ENCODE measurements at regions not wholly inside any gene's neighbourhood (a gene's known extent, or its start where the extent isn't known, plus 50 kb on each side); places are given as distances from the start of the nearest gene placed in this dataset.

GRCh38 chr6:10332111-10332510, 82.8 kb downstream of the TFAP2A start:
- no peak for FAIRE-seq
- no peaks in the 10 kb centered on the region for H3K27me3 ChIP-seq (ENCODE audit: insufficient read depth, low read length)

GRCh38 chr6:10331334-10331968, 83.4 kb downstream of the TFAP2A start:
- Mint-ChIP-seq H3K27me3 (ENCODE audit: low read depth, unreplicated experiment) (no peaks in the 10 kb centered on the region), H3K4me1 (ENCODE audit: low read depth, unreplicated experiment) (peaks cover 2% of the 10 kb centered on the region), H3K9me3 (ENCODE audit: unreplicated experiment) (no peaks in the 10 kb centered on the region), H3K4me3 (ENCODE audit: unreplicated experiment) (no peak overlapping the region), H3K27ac (ENCODE audit: unreplicated experiment) (no peak overlapping the region), H3K36me3 (ENCODE audit: low read depth, unreplicated experiment) (no peaks in the 10 kb centered on the region)
- no peak overlapping the region for H3K9ac ChIP-seq (ENCODE audit: low read length)
- no peaks in the 10 kb centered on the region for H3K27me3 ChIP-seq (ENCODE audit: insufficient read depth, low read length)
- no peaks in the 10 kb centered on the region for H3K9me3 ChIP-seq (ENCODE audit: insufficient read depth, low read depth, low read length)
- no peaks in the 10 kb centered on the region for H4K20me1 ChIP-seq (ENCODE audit: insufficient read depth, low read length)
- no peaks in the 10 kb centered on the region for H3K36me3 ChIP-seq (ENCODE audit: insufficient read depth, low read length)
- FAIRE-seq (no peak), DNase-seq (ENCODE audit: low read depth) (no peak)
- no peak for TF ChIP-seq EZH2 (IDR thresholded peaks at IDR 0.05; ENCODE audit: insufficient read depth, low read length)
- no peak for TF ChIP-seq CTCF (IDR thresholded peaks at IDR 0.05; ENCODE audit: insufficient read depth, low read depth, low read length)
- H3K79me2 ChIP-seq (ENCODE audit: insufficient read depth, low read length) = no peaks in the 10 kb centered on the region
- no peak overlapping the region for H3K4me3 ChIP-seq (ENCODE audit: insufficient read depth, low read depth, low read length)
- no peak overlapping the region for H3K4me2 ChIP-seq (ENCODE audit: low read length)
- H3K4me1 ChIP-seq (ENCODE audit: insufficient read depth, low read length) = no peaks in the 10 kb centered on the region
- H2AFZ ChIP-seq (ENCODE audit: low read depth, low read length) = no peak overlapping the region
- no peak overlapping the region for H3K27ac ChIP-seq (ENCODE audit: low read depth, low read length)

More at GRCh38 chr6:10332111-10332510, 82.8 kb downstream of the TFAP2A start:
- H3K4me3 Mint-ChIP-seq (ENCODE audit: unreplicated experiment) = no peak overlapping the region
- no peaks in the 10 kb centered on the region for H3K36me3 Mint-ChIP-seq (ENCODE audit: low read depth, unreplicated experiment)
- no peak overlapping the region for H2AFZ ChIP-seq (ENCODE audit: low read depth, low read length)
- no peak overlapping the region for H3K27ac Mint-ChIP-seq (ENCODE audit: unreplicated experiment)
- DNase-seq (ENCODE audit: low read depth) = no peak
- H3K4me2 ChIP-seq (ENCODE audit: low read length) = no peak overlapping the region
- H3K9me3 Mint-ChIP-seq (ENCODE audit: unreplicated experiment) = peaks cover 1% of the 10 kb centered on the region
- H3K36me3 ChIP-seq (ENCODE audit: insufficient read depth, low read length) = no peaks in the 10 kb centered on the region
- no peaks in the 10 kb centered on the region for H3K9me3 ChIP-seq (ENCODE audit: insufficient read depth, low read depth, low read length)
- H3K79me2 ChIP-seq (ENCODE audit: insufficient read depth, low read length) = no peaks in the 10 kb centered on the region
- peaks cover 2% of the 10 kb centered on the region for H3K4me1 Mint-ChIP-seq (ENCODE audit: low read depth, unreplicated experiment)
- TF ChIP-seq CTCF (IDR thresholded peaks at IDR 0.05; ENCODE audit: insufficient read depth, low read depth, low read length) (no peak), EZH2 (IDR thresholded peaks at IDR 0.05; ENCODE audit: insufficient read depth, low read length) (no peak)
- no peaks in the 10 kb centered on the region for H4K20me1 ChIP-seq (ENCODE audit: insufficient read depth, low read length)
- no peak overlapping the region for H3K4me3 ChIP-seq (ENCODE audit: insufficient read depth, low read depth, low read length)
- no peak overlapping the region for H3K27ac ChIP-seq (ENCODE audit: low read depth, low read length)
- H3K27me3 Mint-ChIP-seq (ENCODE audit: low read depth, unreplicated experiment) = no peaks in the 10 kb centered on the region
- H3K9ac ChIP-seq (ENCODE audit: low read length) = no peak overlapping the region
- H3K4me1 ChIP-seq (ENCODE audit: insufficient read depth, low read length) = no peaks in the 10 kb centered on the region

GRCh38 chr6:10330515-10330914, 84.4 kb downstream of the TFAP2A start:
- Histone ChIP-seq H3K27me3 (ENCODE audit: insufficient read depth, low read length) (no peaks in the 10 kb centered on the region), H3K36me3 (ENCODE audit: insufficient read depth, low read length) (no peaks in the 10 kb centered on the region), H3K4me2 (ENCODE audit: low read length) (no peak overlapping the region), H3K4me3 (ENCODE audit: insufficient read depth, low read depth, low read length) (no peak overlapping the region), H4K20me1 (ENCODE audit: insufficient read depth, low read length) (no peaks in the 10 kb centered on the region), H3K79me2 (ENCODE audit: insufficient read depth, low read length) (no peaks in the 10 kb centered on the region), H3K4me1 (ENCODE audit: insufficient read depth, low read length) (no peaks in the 10 kb centered on the region), H3K27ac (ENCODE audit: low read depth, low read length) (no peak overlapping the region), H3K9ac (ENCODE audit: low read length) (no peak overlapping the region), H2AFZ (ENCODE audit: low read depth, low read length) (no peak overlapping the region), H3K9me3 (ENCODE audit: insufficient read depth, low read depth, low read length) (no peaks in the 10 kb centered on the region)
- no peak overlapping the region for H3K4me3 Mint-ChIP-seq (ENCODE audit: unreplicated experiment)
- H3K27ac Mint-ChIP-seq (ENCODE audit: unreplicated experiment) = no peak overlapping the region
- no peaks in the 10 kb centered on the region for H3K9me3 Mint-ChIP-seq (ENCODE audit: unreplicated experiment)
- TF ChIP-seq CTCF (IDR thresholded peaks at IDR 0.05; ENCODE audit: insufficient read depth, low read depth, low read length) (no peak), EZH2 (IDR thresholded peaks at IDR 0.05; ENCODE audit: insufficient read depth, low read length) (no peak)
- DNase-seq (ENCODE audit: low read depth) (no peak), FAIRE-seq (no peak)
- peaks cover 2% of the 10 kb centered on the region for H3K4me1 Mint-ChIP-seq (ENCODE audit: low read depth, unreplicated experiment)
- H3K36me3 Mint-ChIP-seq (ENCODE audit: low read depth, unreplicated experiment) = no peaks in the 10 kb centered on the region
- no peaks in the 10 kb centered on the region for H3K27me3 Mint-ChIP-seq (ENCODE audit: low read depth, unreplicated experiment)
